KMS-11 (cell line): ENCODE measurements at regions not wholly inside any gene's neighbourhood (a gene's known extent, or its start where the extent isn't known, plus 50 kb on each side); places are given as distances from the start of the nearest gene placed in this dataset.

Experiments used
- H2AFZ ChIP-seq: fragments of 200-600 bp; sonication (generic); 2 replicates; pipeline ENCODE4 v1.6.1; 2016; ENCODE audit warnings: antibody characterized with exemption, mixed run types, low read depth
- H3K27ac ChIP-seq: fragments of 200-600 bp; sonication (generic); 2 replicates; pipeline ENCODE4 v1.6.1; 2016; ENCODE audit warnings: mild to moderate bottlenecking, mixed run types
- H3K27me3 ChIP-seq: fragments of 200-600 bp; sonication (generic); 2 replicates; pipeline ENCODE4 v1.6.1; 2017; ENCODE audit warnings: mild to moderate bottlenecking, low read depth, mixed run types, moderate library complexity; ENCODE audit not compliant: insufficient read depth
- H3K36me3 ChIP-seq: fragments of 200-600 bp; sonication (generic); 2 replicates; pipeline ENCODE4 v1.6.1; 2017; ENCODE audit warnings: mild to moderate bottlenecking, mixed run types; ENCODE audit not compliant: insufficient read depth
- H3K4me1 ChIP-seq: fragments of 200-600 bp; sonication (generic); 2 replicates; pipeline ENCODE4 v1.6.1; 2016; ENCODE audit warnings: mild to moderate bottlenecking, low read depth, mixed run types; ENCODE audit not compliant: poor library complexity, severe bottlenecking
- H3K4me2 ChIP-seq: fragments of 200-600 bp; sonication (generic); 2 replicates; pipeline ENCODE4 v1.7.0; 2016; ENCODE audit warnings: mild to moderate bottlenecking, mixed run types
- H3K4me3 ChIP-seq: fragments of 200-600 bp; sonication (generic); IDR thresholded peaks from 2 replicates; pipeline ENCODE4 v1.6.1; 2017; ENCODE audit warnings: low read depth, low read length, mixed read lengths; ENCODE audit not compliant: insufficient read depth
- H3K79me2 ChIP-seq: fragments of 200-600 bp; sonication (generic); 2 replicates; pipeline ENCODE4 v1.6.1; 2016; ENCODE audit warnings: low read depth, mixed run types; ENCODE audit not compliant: insufficient read depth
- H3K9ac ChIP-seq: fragments of 200-600 bp; sonication (generic); 2 replicates; pipeline ENCODE4 v1.6.1; 2016; ENCODE audit warnings: mild to moderate bottlenecking, mixed run types
- H4K20me1 ChIP-seq: fragments of 200-600 bp; sonication (generic); 2 replicates; pipeline ENCODE4 v1.6.1; 2016; ENCODE audit warnings: mild to moderate bottlenecking, mixed run types; ENCODE audit not compliant: insufficient read depth
- CTCF ChIP-seq: fragments of 200-600 bp; sonication (generic); conservative IDR thresholded peaks from 2 replicates; pipeline ENCODE4 v1.6.1; 2017; ENCODE audit warnings: low read depth, mild to moderate bottlenecking, antibody characterized with exemption, low read length, moderate library complexity, mixed read lengths

- no peak overlapping the region for H2AFZ ChIP-seq
- TF ChIP-seq CTCF: no peak
- H3K27me3 ChIP-seq: no peaks in the 10 kb centered on the region
- no peak overlapping the region for H3K4me2 ChIP-seq
- no peaks in the 10 kb centered on the region for H3K36me3 ChIP-seq
- H3K79me2 ChIP-seq: no peaks in the 10 kb centered on the region
- no peak overlapping the region for H3K4me3 ChIP-seq
- H3K27ac ChIP-seq: no peak overlapping the region
- no peak overlapping the region for H3K9ac ChIP-seq
- H4K20me1 ChIP-seq: no peaks in the 10 kb centered on the region
- no peaks in the 10 kb centered on the region for H3K4me1 ChIP-seq
Observed at GRCh38 chr2:12162269-12163247, 416.1 kb downstream of the LPIN1 start.

GRCh38 chr2:12163866-12164265 is 417.4 kb downstream of the LPIN1 start:
- H3K27me3 ChIP-seq: no peaks in the 10 kb centered on the region
- no peaks in the 10 kb centered on the region for H4K20me1 ChIP-seq
- no peak overlapping the region for H3K27ac ChIP-seq
- no peak overlapping the region for H2AFZ ChIP-seq
- no peak overlapping the region for H3K9ac ChIP-seq
- no peaks in the 10 kb centered on the region for H3K36me3 ChIP-seq
- H3K4me3 ChIP-seq: no peak overlapping the region
- no peaks in the 10 kb centered on the region for H3K79me2 ChIP-seq
- TF ChIP-seq CTCF: no peak
- H3K4me2 ChIP-seq: no peak overlapping the region
- no peaks in the 10 kb centered on the region for H3K4me1 ChIP-seq

GRCh38 chr2:12164689-12165088 is 418.3 kb downstream of the LPIN1 start:
- Histone ChIP-seq H3K36me3 (no peaks in the 10 kb centered on the region), H3K4me1 (no peaks in the 10 kb centered on the region), H3K27ac (no peak overlapping the region), H3K27me3 (no peaks in the 10 kb centered on the region), H3K79me2 (no peaks in the 10 kb centered on the region), H2AFZ (no peak overlapping the region), H3K4me3 (no peak overlapping the region), H3K9ac (no peak overlapping the region), H3K4me2 (no peak overlapping the region), H4K20me1 (no peaks in the 10 kb centered on the region)
- no peak for TF ChIP-seq CTCF

GRCh38 chr2:12167525-12168317 is 421.3 kb downstream of the LPIN1 start:
- Histone ChIP-seq H3K4me2 (no peak overlapping the region), H3K4me3 (no peak overlapping the region), H2AFZ (no peak overlapping the region), H3K9ac (no peak overlapping the region), H3K27me3 (no peaks in the 10 kb centered on the region), H3K79me2 (no peaks in the 10 kb centered on the region), H3K27ac (no peak overlapping the region), H3K36me3 (no peaks in the 10 kb centered on the region), H3K4me1 (no peaks in the 10 kb centered on the region), H4K20me1 (no peaks in the 10 kb centered on the region)
- TF ChIP-seq CTCF: no peak
